22Rv1 (cell line): ENCODE measurements at regions not wholly inside any gene's neighbourhood (a gene's known extent, or its start where the extent isn't known, plus 50 kb on each side); places are given as distances from the start of the nearest gene placed in this dataset.

Experiments
- CTCF ChIP-seq: fragments of 450-650 bp; IDR thresholded peaks from 2 replicates; pipeline ENCODE4 v1.5.1; 2017; ENCODE audit warnings: mild to moderate bottlenecking
- ZFX ChIP-seq: fragments of 450-650 bp; IDR thresholded peaks from 2 replicates; pipeline ENCODE4 v1.6.1; 2017; ENCODE audit warnings: antibody characterized with exemption, borderline replicate concordance

- no peak for TF ChIP-seq CTCF
- TF ChIP-seq ZFX, result no peak
These were observed 61.3 kb upstream of the MYLIP start for GRCh38 chr6:16067568-16067967.
